ENCODE measurements at regions not wholly inside any gene's neighbourhood (a gene's known extent, or its start where the extent isn't known, plus 50 kb on each side); places are given as distances from the start of the nearest gene placed in this dataset.
"Not testable (repeated sequence)": the region's sequence is repeated elsewhere in the genome, so short reads cannot be mapped to it uniquely, and the experiment has no call there.

GRCh38 chr10:20535897-20536881 is 360.9 kb downstream of the NEBL start:
- Histone ChIP-seq H3K23ac (ENCODE audit: low read depth, low read length, poor library complexity) (no peak overlapping the region), H3K27ac (replicated peaks; ENCODE audit: low read length) (no peak overlapping the region), H3K9me3 (replicated peaks in 1 of 2; ENCODE audit: control insufficient read depth in 2 of 2, insufficient read depth in 1 of 2, low read depth in 1 of 2, low read length in 2 of 2) (peaks cover 3 to 6% of the 10 kb centered on the region in 2 donors), H3K4me3 (ENCODE audit: low read length in 2 of 2) (no peak overlapping the region), H3K18ac (ENCODE audit: low read length) (no peak overlapping the region), H3K27me3 (ENCODE audit: control insufficient read depth in 3 of 3, insufficient read depth in 3 of 3, low read depth in 1 of 3, low read length in 3 of 3) (no peaks in the 10 kb centered on the region), H3K9ac (ENCODE audit: low read depth, low read length, poor library complexity) (no peak overlapping the region), H3K14ac (ENCODE audit: low read length) (no peak overlapping the region), H2BK15ac (ENCODE audit: low read length) (no peak overlapping the region), H3K36me3 (replicated peaks in 1 of 2; ENCODE audit: control insufficient read depth in 2 of 2, insufficient read depth in 2 of 2, low read length in 2 of 2) (no peaks in the 10 kb centered on the region), H3K4ac (ENCODE audit: low read length) (no peak overlapping the region), H2AFZ (ENCODE audit: low read length) (peak overlapping the region; percentile 56), H2BK5ac (ENCODE audit: low read length) (no peak overlapping the region), H2BK12ac (ENCODE audit: low read length) (no peak overlapping the region), H4K91ac (ENCODE audit: low read depth, low read length, poor library complexity) (no peak overlapping the region), H3K79me1 (ENCODE audit: low read depth, low read length) (no peaks in the 10 kb centered on the region), H3K4me2 (ENCODE audit: insufficient read depth, low read length, poor library complexity, severe bottlenecking) (no peak overlapping the region), H2AK5ac (ENCODE audit: low read depth, low read length) (no peak overlapping the region), H4K8ac (ENCODE audit: low read depth, low read length) (no peak overlapping the region), H3K4me1 (ENCODE audit: control insufficient read depth in 2 of 2, insufficient read depth in 1 of 2, low read depth in 1 of 2, low read length in 2 of 2) (no peaks in the 10 kb centered on the region), H2BK120ac (ENCODE audit: low read depth, low read length) (no peak overlapping the region)
- DNase-seq (ENCODE audit: low spot score) = no peak
- WGBS, 2 donors (ENCODE audit: extremely low coverage in 2 of 2, insufficient read length in 2 of 2, insufficient replicate concordance in 1 of 2) = no CpG with 5 or more reads among the region's 7 CpGs

- not testable (repeated sequence) for H3K4me1 ChIP-seq (ENCODE audit: control insufficient read depth in 2 of 2, insufficient read depth in 1 of 2, low read depth in 1 of 2, low read length in 2 of 2); H2BK120ac ChIP-seq (ENCODE audit: low read depth, low read length); H2AK5ac ChIP-seq (ENCODE audit: low read depth, low read length); H2BK5ac ChIP-seq (ENCODE audit: low read length); H3K4ac ChIP-seq (ENCODE audit: low read length); H3K9me3 ChIP-seq (replicated peaks in 1 of 2; ENCODE audit: control insufficient read depth in 2 of 2, insufficient read depth in 1 of 2, low read depth in 1 of 2, low read length in 2 of 2); H2BK15ac ChIP-seq (ENCODE audit: low read length); H2BK12ac ChIP-seq (ENCODE audit: low read length); H3K18ac ChIP-seq (ENCODE audit: low read length); H3K36me3 ChIP-seq (replicated peaks in 1 of 2; ENCODE audit: control insufficient read depth in 2 of 2, insufficient read depth in 2 of 2, low read length in 2 of 2); H3K9ac ChIP-seq (ENCODE audit: low read depth, low read length, poor library complexity); H3K23ac ChIP-seq (ENCODE audit: low read depth, low read length, poor library complexity); H3K4me3 ChIP-seq (ENCODE audit: low read length in 2 of 2); H3K4me2 ChIP-seq (ENCODE audit: insufficient read depth, low read length, poor library complexity, severe bottlenecking); H4K8ac ChIP-seq (ENCODE audit: low read depth, low read length); H3K27me3 ChIP-seq (ENCODE audit: control insufficient read depth in 3 of 3, insufficient read depth in 3 of 3, low read depth in 1 of 3, low read length in 3 of 3); DNase-seq (ENCODE audit: low spot score); H3K79me1 ChIP-seq (ENCODE audit: low read depth, low read length); H3K14ac ChIP-seq (ENCODE audit: low read length); H4K91ac ChIP-seq (ENCODE audit: low read depth, low read length, poor library complexity); H3K27ac ChIP-seq (replicated peaks; ENCODE audit: low read length)
- H2AFZ ChIP-seq (ENCODE audit: low read length) = peak overlapping the region; percentile 45
- WGBS, 2 donors (ENCODE audit: extremely low coverage in 2 of 2, insufficient read length in 2 of 2, insufficient replicate concordance in 1 of 2) = no CpG with 5 or more reads among the region's 20 CpGs
Measured at GRCh38 chr10:20531241-20531883, 365.7 kb downstream of the NEBL start.

DNA sequence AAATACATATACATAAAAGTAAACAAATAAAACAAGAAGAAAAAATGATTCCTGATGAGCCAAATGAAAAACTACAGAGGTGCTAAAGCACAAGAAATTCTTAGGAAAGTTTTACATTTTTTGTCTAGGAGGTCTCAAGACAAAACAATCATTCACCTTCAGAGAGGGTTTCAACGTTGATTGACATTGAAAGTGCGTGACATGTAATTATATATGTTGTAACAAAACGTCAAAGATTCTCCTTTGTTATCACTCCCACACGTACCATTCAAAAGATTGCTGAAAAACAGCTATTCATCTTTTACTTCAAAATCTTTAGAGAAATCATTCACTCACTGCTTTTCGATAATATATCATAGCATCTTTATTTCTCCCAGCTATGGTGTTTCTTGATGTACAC is 375.9 kb downstream of the NEBL start:
- H3K4ac ChIP-seq (ENCODE audit: low read length) = no peak overlapping the region
- H2AFZ ChIP-seq (ENCODE audit: low read length) = no peak overlapping the region
- H3K79me1 ChIP-seq (ENCODE audit: low read depth, low read length) = no peaks in the 10 kb centered on the region
- H2BK12ac ChIP-seq (ENCODE audit: low read length) = no peak overlapping the region
- H3K36me3 ChIP-seq (replicated peaks in 1 of 2; ENCODE audit: control insufficient read depth in 2 of 2, insufficient read depth in 2 of 2, low read length in 2 of 2) = no peaks in the 10 kb centered on the region
- H3K23ac ChIP-seq (ENCODE audit: low read depth, low read length, poor library complexity) = no peak overlapping the region
- H3K9ac ChIP-seq (ENCODE audit: low read depth, low read length, poor library complexity) = no peak overlapping the region
- no peak for DNase-seq (ENCODE audit: low spot score)
- H2AK5ac ChIP-seq (ENCODE audit: low read depth, low read length) = no peak overlapping the region
- H3K4me2 ChIP-seq (ENCODE audit: insufficient read depth, low read length, poor library complexity, severe bottlenecking) = no peak overlapping the region
- no peak overlapping the region for H3K4me3 ChIP-seq (ENCODE audit: low read length in 2 of 2)
- H2BK15ac ChIP-seq (ENCODE audit: low read length) = no peak overlapping the region
- no CpG with 5 or more reads among the region's 5 CpGs for WGBS, 2 donors (ENCODE audit: extremely low coverage in 2 of 2, insufficient read length in 2 of 2, insufficient replicate concordance in 1 of 2)
- no peak overlapping the region for H3K18ac ChIP-seq (ENCODE audit: low read length)
- H3K9me3 ChIP-seq (replicated peaks in 1 of 2; ENCODE audit: control insufficient read depth in 2 of 2, insufficient read depth in 1 of 2, low read depth in 1 of 2, low read length in 2 of 2) = no peaks in the 10 kb centered on the region
- no peak overlapping the region for H3K27ac ChIP-seq (replicated peaks; ENCODE audit: low read length)
- H2BK120ac ChIP-seq (ENCODE audit: low read depth, low read length) = no peak overlapping the region
- no peak overlapping the region for H4K8ac ChIP-seq (ENCODE audit: low read depth, low read length)
- no peak overlapping the region for H2BK5ac ChIP-seq (ENCODE audit: low read length)
- no peak overlapping the region for H3K14ac ChIP-seq (ENCODE audit: low read length)
- H3K27me3 ChIP-seq (ENCODE audit: control insufficient read depth in 3 of 3, insufficient read depth in 3 of 3, low read depth in 1 of 3, low read length in 3 of 3) = no peaks in the 10 kb centered on the region
- H3K4me1 ChIP-seq (ENCODE audit: control insufficient read depth in 2 of 2, insufficient read depth in 1 of 2, low read depth in 1 of 2, low read length in 2 of 2) = no peaks in the 10 kb centered on the region
- no peak overlapping the region for H4K91ac ChIP-seq (ENCODE audit: low read depth, low read length, poor library complexity)

DNA sequence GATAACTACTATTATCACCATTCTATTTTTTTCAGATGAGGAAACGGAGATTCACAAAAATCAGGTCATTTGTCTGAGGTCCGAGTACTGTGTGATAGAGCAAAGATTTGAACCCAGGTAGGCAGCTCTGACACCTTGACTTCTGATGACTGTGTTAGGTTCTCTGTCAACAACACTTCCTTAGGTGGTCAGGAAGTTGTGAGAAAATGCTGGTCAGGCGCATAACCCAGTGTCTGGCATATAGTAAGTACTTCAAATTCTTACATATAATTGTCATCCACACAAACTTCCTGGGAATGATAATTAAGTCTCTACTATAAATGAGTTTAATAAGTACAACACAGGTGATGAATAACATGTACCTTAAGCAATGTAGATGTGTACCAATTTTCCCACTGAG is 381.5 kb downstream of the NEBL start:
- no peaks in the 10 kb centered on the region for H3K79me1 ChIP-seq (ENCODE audit: low read depth, low read length)
- no peak overlapping the region for H4K8ac ChIP-seq (ENCODE audit: low read depth, low read length)
- no peak overlapping the region for H2AFZ ChIP-seq (ENCODE audit: low read length)
- H3K9ac ChIP-seq (ENCODE audit: low read depth, low read length, poor library complexity) = no peak overlapping the region
- no peak overlapping the region for H2BK15ac ChIP-seq (ENCODE audit: low read length)
- no peak overlapping the region for H3K4me3 ChIP-seq (ENCODE audit: low read length in 2 of 2)
- no peak overlapping the region for H2BK120ac ChIP-seq (ENCODE audit: low read depth, low read length)
- no peak overlapping the region for H3K27ac ChIP-seq (replicated peaks; ENCODE audit: low read length)
- H3K4me2 ChIP-seq (ENCODE audit: insufficient read depth, low read length, poor library complexity, severe bottlenecking) = no peak overlapping the region
- no peak overlapping the region for H3K23ac ChIP-seq (ENCODE audit: low read depth, low read length, poor library complexity)
- H3K27me3 ChIP-seq (ENCODE audit: control insufficient read depth in 3 of 3, insufficient read depth in 3 of 3, low read depth in 1 of 3, low read length in 3 of 3) = no peaks in the 10 kb centered on the region
- no peak overlapping the region for H2AK5ac ChIP-seq (ENCODE audit: low read depth, low read length)
- no peak overlapping the region for H2BK5ac ChIP-seq (ENCODE audit: low read length)
- no peak overlapping the region for H3K4ac ChIP-seq (ENCODE audit: low read length)
- DNase-seq (ENCODE audit: low spot score) = no peak
- no CpG with 5 or more reads among the region's 3 CpGs for WGBS, 2 donors (ENCODE audit: extremely low coverage in 2 of 2, insufficient read length in 2 of 2, insufficient replicate concordance in 1 of 2)
- no peak overlapping the region for H2BK12ac ChIP-seq (ENCODE audit: low read length)
- H3K18ac ChIP-seq (ENCODE audit: low read length) = no peak overlapping the region
- H3K14ac ChIP-seq (ENCODE audit: low read length) = no peak overlapping the region
- no peaks in the 10 kb centered on the region for H3K36me3 ChIP-seq (replicated peaks in 1 of 2; ENCODE audit: control insufficient read depth in 2 of 2, insufficient read depth in 2 of 2, low read length in 2 of 2)
- no peaks in the 10 kb centered on the region for H3K4me1 ChIP-seq (ENCODE audit: control insufficient read depth in 2 of 2, insufficient read depth in 1 of 2, low read depth in 1 of 2, low read length in 2 of 2)
- no peaks in the 10 kb centered on the region for H3K9me3 ChIP-seq (replicated peaks in 1 of 2; ENCODE audit: control insufficient read depth in 2 of 2, insufficient read depth in 1 of 2, low read depth in 1 of 2, low read length in 2 of 2)
- no peak overlapping the region for H4K91ac ChIP-seq (ENCODE audit: low read depth, low read length, poor library complexity)

Measured in neuronal stem cell (in vitro differentiated cells).